Endothelial cell of umbilical vein (primary cell): ENCODE measurements at regions not wholly inside any gene's neighbourhood (a gene's known extent, or its start where the extent isn't known, plus 50 kb on each side); places are given as distances from the start of the nearest gene placed in this dataset.

Experiments
- BruUV-seq: library from RNA; stranded (reverse); fragments of 400-500 nt; replicated peaks from 2 replicates; lab custom pipeline; 2021; lab: Mats Ljungman, UMichigan
- CTCF ChIA-PET: fragments of 300-600, 350-600 bp; sonication (Branson Sonifier 250); formaldehyde crosslinking; loops from one replicate; lab custom pipeline; 2021; ENCODE audit warnings: antibody characterized with exemption, inconsistent platforms; lab: Charles Lee
- POLR2A ChIA-PET: fragments of 300-600, 350-600 bp; sonication (Branson Sonifier 250); formaldehyde crosslinking; loops from one replicate; lab custom pipeline; 2021; ENCODE audit warnings: antibody characterized with exemption, inconsistent platforms; lab: Charles Lee
- DNase-seq: peaks from one replicate; pipeline ENCODE4 v3.0.0-alpha.2; 2011; ENCODE audit warnings: low read depth, low spot score
- FAIRE-seq: peaks from 2 replicates; lab custom pipeline; 2011; peaks lifted over from hg19 to GRCh38; lab: Jason Lieb, UNC
- H2AFZ ChIP-seq: 2 replicates; pipeline ENCODE4 v1.6.0; 2012; ENCODE audit warnings: low read depth, low read length, control low read depth, inconsistent platforms
- H3K27ac ChIP-seq: 2 replicates; pipeline ENCODE4 v1.5.1; 2011; ENCODE audit warnings: low read depth, mild to moderate bottlenecking, control low read depth, low read length, moderate library complexity; ENCODE audit not compliant: insufficient read depth
- H3K27me3 ChIP-seq, 2 experiments: 2 replicates each; pipeline versions ENCODE4 v1.6.0 to v1.6.1; 2011; ENCODE audit warnings: low read length in 2 of 2, mixed read lengths in 1 of 2; ENCODE audit not compliant: control insufficient read depth in 2 of 2, insufficient read depth in 2 of 2
- H3K36me3 ChIP-seq, 2 experiments: 2 replicates in 1 of 2; 3 replicates in 1 of 2; pipeline ENCODE4 v1.5.1; 2011; ENCODE audit warnings: low read length in 2 of 2, mild to moderate bottlenecking in 1 of 2, moderate library complexity in 1 of 2; ENCODE audit not compliant: control insufficient read depth in 2 of 2, insufficient read depth in 2 of 2; ENCODE audit errors: extremely low read depth in 1 of 2
- H3K4me1 ChIP-seq: 3 replicates; pipeline ENCODE4 v1.5.1; 2011; ENCODE audit warnings: mild to moderate bottlenecking, low read length; ENCODE audit not compliant: control insufficient read depth, insufficient read depth; ENCODE audit errors: extremely low read depth
- H3K4me2 ChIP-seq: 2 replicates; pipeline ENCODE4 v1.6.1; 2011; ENCODE audit warnings: low read length, control low read depth, mixed read lengths; ENCODE audit not compliant: insufficient read depth
- H3K4me3 ChIP-seq, 3 experiments: fragments of 200-600 bp in 1 of 3; sonication (generic), shearing (Covaris generic) in 1 of 3; replicated peaks in 1 of 3; 2 replicates each; pipeline ENCODE4 v1.5.1; 2011 to 2016; ENCODE audit warnings: control low read depth in 3 of 3, low read length in 3 of 3, mild to moderate bottlenecking in 2 of 3, inconsistent platforms in 1 of 3, low read depth in 1 of 3, moderate library complexity in 1 of 3; ENCODE audit not compliant: insufficient read depth in 1 of 3
- H3K79me2 ChIP-seq: 2 replicates; pipeline ENCODE4 v1.6.0; 2012; ENCODE audit warnings: low read length, inconsistent platforms; ENCODE audit not compliant: control insufficient read depth, insufficient read depth
- H3K9ac ChIP-seq: replicated peaks from 2 replicates; pipeline ENCODE3; 2011; ENCODE audit warnings: low read length, control low read depth; ENCODE audit not compliant: insufficient read depth; ENCODE audit errors: extremely low read depth
- H3K9me1 ChIP-seq: replicated peaks from 3 replicates; pipeline ENCODE4 v1.6.0; 2011; ENCODE audit warnings: mild to moderate bottlenecking, low read length; ENCODE audit not compliant: control insufficient read depth, insufficient read depth; ENCODE audit errors: extremely low read depth
- H3K9me3 ChIP-seq: replicated peaks from 2 replicates; pipeline ENCODE4 v1.5.1; 2012; ENCODE audit warnings: low read length, inconsistent platforms; ENCODE audit not compliant: control insufficient read depth, insufficient read depth
- H4K20me1 ChIP-seq: replicated peaks from 2 replicates; pipeline ENCODE3; 2011; ENCODE audit warnings: mild to moderate bottlenecking, low read length; ENCODE audit not compliant: control insufficient read depth, insufficient read depth; ENCODE audit errors: extremely low read depth
- EZH2 ChIP-seq: IDR thresholded peaks from 2 replicates; pipeline ENCODE4 v1.6.1; 2012; ENCODE audit warnings: borderline replicate concordance, low read depth, mild to moderate bottlenecking, moderate library complexity, low read length, inconsistent platforms; ENCODE audit not compliant: severe bottlenecking
- FOS ChIP-seq: IDR thresholded peaks from 2 replicates; pipeline ENCODE4 v1.6.1; 2011; ENCODE audit warnings: mild to moderate bottlenecking, low read length, moderate library complexity, borderline replicate concordance; ENCODE audit not compliant: insufficient read depth
- MAX ChIP-seq: IDR thresholded peaks from 2 replicates; pipeline ENCODE4 v1.6.1; 2011; ENCODE audit not compliant: insufficient read depth, insufficient read length
- MYC ChIP-seq: IDR thresholded peaks from one replicate; pipeline ENCODE4 v1.6.1; 2011; ENCODE audit warnings: mild to moderate bottlenecking, low read depth, low read length
- POLR2A ChIP-seq: IDR thresholded peaks from 2 replicates; pipeline ENCODE4 v1.6.1; 2012; ENCODE audit warnings: low read depth, mild to moderate bottlenecking, control low read depth, low read length
- POLR2AphosphoS5 ChIP-seq: IDR thresholded peaks from 2 replicates; pipeline ENCODE4 v1.6.1; 2012; ENCODE audit warnings: low read depth, mild to moderate bottlenecking, control low read depth, low read length, moderate library complexity; ENCODE audit not compliant: insufficient read depth
- dilution Hi-C: fragments of 300-500 bp; cut with MboI; formaldehyde crosslinking; loops from one replicate; pipeline ENCODE4 v1.15.0; 2019; ENCODE audit warnings: low sequenced_read_pairs; ENCODE audit not compliant: extremely low pct_ligation_motif_present
- intact Hi-C: fragments of 100-400 bp; cut with micrococcal nuclease; formaldehyde crosslinking; loops from one replicate; pipeline ENCODE4 v1.10.0; 2022
- TF ChIP-seq, protein P1 (sequence below), 2 donors: IDR thresholded peaks; 1 replicate in 1 of 2; 2 replicates in 1 of 2; pipeline ENCODE4 v1.5.1; 2011; ENCODE audit warnings: low read length in 2 of 2, mild to moderate bottlenecking in 2 of 2, moderate library complexity in 2 of 2, control low read depth in 1 of 2, inconsistent platforms in 1 of 2, low read depth in 1 of 2; ENCODE audit not compliant: insufficient read depth in 1 of 2; ENCODE audit errors: extremely low read depth in 1 of 2

GRCh38 chr2:217650229-217650628, 352.6 kb downstream of the TNS1 start:
- intact Hi-C loops, result loop anchor here (1.0 to 2.0 kb wide), 2 partner anchors 63 to 107 kb away; no protein-coding TSS in a partner anchor
- TF ChIP-seq POLR2A (no peak), EZH2 (no peak), MAX (no peak), FOS (no peak), POLR2AphosphoS5 (no peak), MYC (no peak)
- TF ChIP-seq, protein P1, sequence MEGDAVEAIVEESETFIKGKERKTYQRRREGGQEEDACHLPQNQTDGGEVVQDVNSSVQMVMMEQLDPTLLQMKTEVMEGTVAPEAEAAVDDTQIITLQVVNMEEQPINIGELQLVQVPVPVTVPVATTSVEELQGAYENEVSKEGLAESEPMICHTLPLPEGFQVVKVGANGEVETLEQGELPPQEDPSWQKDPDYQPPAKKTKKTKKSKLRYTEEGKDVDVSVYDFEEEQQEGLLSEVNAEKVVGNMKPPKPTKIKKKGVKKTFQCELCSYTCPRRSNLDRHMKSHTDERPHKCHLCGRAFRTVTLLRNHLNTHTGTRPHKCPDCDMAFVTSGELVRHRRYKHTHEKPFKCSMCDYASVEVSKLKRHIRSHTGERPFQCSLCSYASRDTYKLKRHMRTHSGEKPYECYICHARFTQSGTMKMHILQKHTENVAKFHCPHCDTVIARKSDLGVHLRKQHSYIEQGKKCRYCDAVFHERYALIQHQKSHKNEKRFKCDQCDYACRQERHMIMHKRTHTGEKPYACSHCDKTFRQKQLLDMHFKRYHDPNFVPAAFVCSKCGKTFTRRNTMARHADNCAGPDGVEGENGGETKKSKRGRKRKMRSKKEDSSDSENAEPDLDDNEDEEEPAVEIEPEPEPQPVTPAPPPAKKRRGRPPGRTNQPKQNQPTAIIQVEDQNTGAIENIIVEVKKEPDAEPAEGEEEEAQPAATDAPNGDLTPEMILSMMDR (IDR thresholded peaks at IDR 0.05; ENCODE audit: extremely low read depth in 1 of 2, insufficient read depth in 1 of 2, low read depth in 1 of 2, low read length in 2 of 2), result no peak
- POLR2A ChIA-PET, result no interaction called here
- H3K4me1 ChIP-seq, result no peaks in the 10 kb centered on the region
- no peak overlapping the region for H3K4me2 ChIP-seq
- no peaks in the 10 kb centered on the region for H3K36me3 ChIP-seq
- no peaks in the 10 kb centered on the region for H3K79me2 ChIP-seq
- no peak overlapping the region for H3K9ac ChIP-seq
- FAIRE-seq (no peak), DNase-seq (no peak)
- BruUV-seq, result no TSS peak
- H3K9me3 ChIP-seq, result no peaks in the 10 kb centered on the region
- no peaks in the 10 kb centered on the region for H3K9me1 ChIP-seq
- H3K27ac ChIP-seq, result no peak overlapping the region
- CTCF ChIA-PET, result interaction anchor here (0.6 to 5.5 kb wide), 23 partner anchors 9 to 1140 kb away, joined by 3 to 58 read pairs (median 4); partner anchors contain the start of gene RUFY4
- no peaks in the 10 kb centered on the region for H3K27me3 ChIP-seq
- H2AFZ ChIP-seq, result no peak overlapping the region
- H3K4me3 ChIP-seq, result no peak overlapping the region
- H4K20me1 ChIP-seq, result no peaks in the 10 kb centered on the region
- dilution Hi-C loops, result no loop called here
